H1 (cell line): ENCODE measurements at regions not wholly inside any gene's neighbourhood (a gene's known extent, or its start where the extent isn't known, plus 50 kb on each side); places are given as distances from the start of the nearest gene placed in this dataset.

Experiments used
- CTCF ChIA-PET: fragments of 300-600 bp; sonication (Branson Sonifier 250); formaldehyde crosslinking; loops from one replicate; lab custom pipeline; 2021; ENCODE audit not compliant: partially characterized antibody; lab: Charles Lee
- POLR2A ChIA-PET: fragments of 300-600 bp; sonication (Branson Sonifier 250); formaldehyde crosslinking; loops from one replicate; lab custom pipeline; 2021; ENCODE audit warnings: inconsistent platforms; ENCODE audit not compliant: partially characterized antibody; lab: Charles Lee
- DNase-seq, 2 experiments: peaks; one replicate each; pipeline versions ENCODE4 v3.0.0 to v3.0.0-alpha.2; 2010 to 2022; ENCODE audit warnings: low spot score in 2 of 2, low read depth in 1 of 2, mixed read lengths in 1 of 2
- FAIRE-seq: peaks from 2 replicates; lab custom pipeline; 2011; peaks lifted over from hg19 to GRCh38; lab: Jason Lieb, UNC
- H2AFZ ChIP-seq: 2 replicates; pipeline ENCODE4 v1.8.1; 2012; ENCODE audit warnings: low read length, inconsistent platforms
- H2AK5ac ChIP-seq: 2 replicates; pipeline ENCODE4 v1.6.1; 2013; ENCODE audit warnings: low read depth, low read length
- H2BK120ac ChIP-seq: replicated peaks from 2 replicates; pipeline ENCODE3; 2013; ENCODE audit warnings: low read depth, low read length, inconsistent platforms
- H2BK12ac ChIP-seq: 2 replicates; pipeline ENCODE4 v1.6.1; 2013; ENCODE audit warnings: low read depth, low read length
- H2BK15ac ChIP-seq: 2 replicates; pipeline ENCODE4 v1.6.1; 2013; ENCODE audit warnings: low read length
- H2BK20ac ChIP-seq: 2 replicates; pipeline ENCODE4 v1.6.1; 2013; ENCODE audit warnings: low read length
- H2BK5ac ChIP-seq: 2 replicates; pipeline ENCODE4 v1.6.1; 2013; ENCODE audit warnings: low read depth, low read length
- H3K14ac ChIP-seq: 2 replicates; pipeline ENCODE4 v1.6.1; 2013; ENCODE audit warnings: inconsistent platforms; ENCODE audit not compliant: insufficient read length
- H3K18ac ChIP-seq: 2 replicates; pipeline ENCODE4 v1.6.1; 2013; ENCODE audit warnings: low read length; ENCODE audit errors: extremely low read depth
- H3K23ac ChIP-seq: 2 replicates; pipeline ENCODE4 v1.6.1; 2013; ENCODE audit warnings: inconsistent platforms; ENCODE audit not compliant: insufficient read length
- H3K23me2 ChIP-seq: 2 replicates; pipeline ENCODE4 v1.6.1; 2013; ENCODE audit warnings: low read depth, low read length
- H3K27ac ChIP-seq: 2 replicates; pipeline ENCODE4 v1.6.1; 2011; ENCODE audit warnings: low read depth, low read length, inconsistent platforms
- H3K27me3 ChIP-seq, 4 experiments: replicated peaks in 1 of 4; 1 replicate in 1 of 4; 2 replicates in 3 of 4; pipeline versions ENCODE4 v1.6.1 to v1.8.1; 2011 to 2013; ENCODE audit warnings: low read length in 3 of 4, mild to moderate bottlenecking in 3 of 4, inconsistent platforms in 2 of 4, mixed read lengths in 2 of 4, moderate library complexity in 1 of 4; ENCODE audit not compliant: control insufficient read depth in 3 of 4, insufficient read depth in 3 of 4; ENCODE audit errors: extremely low read depth in 1 of 4
- H3K36me3 ChIP-seq, 4 experiments: 2 replicates each; pipeline versions ENCODE4 v1.6.1 to v1.8.1; 2011 to 2013; ENCODE audit warnings: mild to moderate bottlenecking in 4 of 4, low read length in 3 of 4, moderate library complexity in 2 of 4, control low read depth in 1 of 4, inconsistent platforms in 1 of 4; ENCODE audit not compliant: insufficient read depth in 4 of 4, control insufficient read depth in 2 of 4
- H3K4ac ChIP-seq: replicated peaks from 2 replicates; pipeline ENCODE3; 2013; ENCODE audit warnings: low read length, low read depth, mixed read lengths, inconsistent platforms; ENCODE audit not compliant: insufficient read length
- H3K4me1 ChIP-seq, 4 experiments: replicated peaks in 1 of 4; 1 replicate in 1 of 4; 2 replicates in 3 of 4; pipeline versions ENCODE4 v1.6.1 to v1.8.1; 2011 to 2013; ENCODE audit warnings: low read length in 3 of 4, inconsistent platforms in 2 of 4, mixed read lengths in 1 of 4; ENCODE audit not compliant: insufficient read depth in 4 of 4, control insufficient read depth in 3 of 4
- H3K4me2 ChIP-seq, 2 experiments: 2 replicates each; pipeline versions ENCODE4 v1.6.1 to v1.8.1; 2011 to 2013; ENCODE audit warnings: low read depth in 2 of 2, low read length in 2 of 2, control low read depth in 1 of 2, inconsistent platforms in 1 of 2, mild to moderate bottlenecking in 1 of 2; ENCODE audit not compliant: insufficient read depth in 1 of 2
- H3K4me3 ChIP-seq, 4 experiments: fragments of 200-600, 300-600 bp in 1 of 4; sonication (generic), shearing (Covaris generic), sonication (Bioruptor Twin) in 1 of 4; 2 replicates each; pipeline versions ENCODE4 v1.5.1 to v1.8.1; 2011 to 2016; ENCODE audit warnings: low read length in 4 of 4, low read depth in 3 of 4, control low read depth in 2 of 4, inconsistent platforms in 2 of 4, mild to moderate bottlenecking in 2 of 4, mixed read lengths in 1 of 4, moderate library complexity in 1 of 4; ENCODE audit not compliant: insufficient read depth in 2 of 4; ENCODE audit errors: extremely low read depth in 1 of 4
- H3K56ac ChIP-seq: replicated peaks from 2 replicates; pipeline ENCODE3; 2013; ENCODE audit warnings: low read depth, mild to moderate bottlenecking, mixed read lengths, low read length, inconsistent platforms; ENCODE audit not compliant: insufficient read length
- H3K79me1 ChIP-seq: 2 replicates; pipeline ENCODE4 v1.6.1; 2013; ENCODE audit warnings: low read depth, low read length, control low read depth
- H3K79me2 ChIP-seq, 2 experiments: 2 replicates each; pipeline versions ENCODE4 v1.6.1 to v1.8.1; 2012 to 2013; ENCODE audit warnings: low read length in 2 of 2, mild to moderate bottlenecking in 2 of 2, inconsistent platforms in 1 of 2; ENCODE audit not compliant: insufficient read depth in 2 of 2, control insufficient read depth in 1 of 2
- H3K9ac ChIP-seq, 4 experiments: replicated peaks in 1 of 4; 1 replicate in 1 of 4; 2 replicates in 3 of 4; pipeline versions ENCODE4 v1.6.1 to v1.8.1; 2011 to 2013; ENCODE audit warnings: low read depth in 3 of 4, low read length in 3 of 4, control low read depth in 2 of 4, mild to moderate bottlenecking in 2 of 4, moderate library complexity in 2 of 4, inconsistent platforms in 1 of 4; ENCODE audit errors: extremely low read depth in 1 of 4
- H3K9me3 ChIP-seq, 2 experiments: 2 replicates each; pipeline versions ENCODE4 v1.6.1 to v1.8.1; 2012 to 2013; ENCODE audit warnings: mild to moderate bottlenecking in 2 of 2, moderate library complexity in 2 of 2, control low read depth in 1 of 2, inconsistent platforms in 1 of 2, low read depth in 1 of 2, low read length in 1 of 2, mixed read lengths in 1 of 2; ENCODE audit not compliant: insufficient read depth in 2 of 2
- H4K20me1 ChIP-seq, 2 experiments: replicated peaks in 1 of 2; 2 replicates each; pipeline versions ENCODE3 to v1.8.1; 2011 to 2013; ENCODE audit warnings: inconsistent platforms in 2 of 2, low read length in 2 of 2, mild to moderate bottlenecking in 1 of 2; ENCODE audit not compliant: insufficient read depth in 2 of 2, control insufficient read depth in 1 of 2
- H4K5ac ChIP-seq: 2 replicates; pipeline ENCODE4 v1.6.1; 2013; ENCODE audit warnings: low read length, low read depth, mixed read lengths, inconsistent platforms; ENCODE audit not compliant: insufficient read length
- H4K8ac ChIP-seq: 2 replicates; pipeline ENCODE4 v1.8.0; 2013; ENCODE audit warnings: mild to moderate bottlenecking, moderate library complexity, low read length, inconsistent platforms; ENCODE audit not compliant: insufficient read depth; ENCODE audit errors: extremely low read depth
- H4K91ac ChIP-seq: replicated peaks from 2 replicates; pipeline ENCODE3; 2013; ENCODE audit warnings: low read length, mixed read lengths, inconsistent platforms; ENCODE audit not compliant: insufficient read length
- ASH2L ChIP-seq: fragments of 200-600, 300-600 bp; sonication (generic); IDR thresholded peaks from one replicate; pipeline ENCODE4 v1.7.1; 2017; ENCODE audit warnings: low read length
- KDM5A ChIP-seq: fragments of 200-600 bp; IDR thresholded peaks from 2 replicates; pipeline ENCODE4 v1.7.1; 2012; ENCODE audit warnings: mild to moderate bottlenecking, low read length, inconsistent platforms, mixed read lengths
- NRF1 ChIP-seq: IDR thresholded peaks from 2 replicates; pipeline ENCODE4 v1.6.1; 2011; ENCODE audit warnings: mild to moderate bottlenecking, low read depth, low read length, improper control_type of control experiment
- RAD21 ChIP-seq, 2 experiments: IDR thresholded peaks in 1 of 2; conservative IDR thresholded peaks in 1 of 2; 2 replicates each; pipeline ENCODE4 v1.6.1; 2011; ENCODE audit warnings: low read depth in 2 of 2, low read length in 2 of 2, improper control_type of control experiment in 1 of 2, inconsistent platforms in 1 of 2, mild to moderate bottlenecking in 1 of 2, moderate library complexity in 1 of 2
- RFX5 ChIP-seq: IDR thresholded peaks from 2 replicates; pipeline ENCODE4 v1.6.1; 2011; ENCODE audit warnings: low read depth, low read length, improper control_type of control experiment, borderline replicate concordance
- RNF2 ChIP-seq: fragments of 200-900, 300-1000 bp; sonication (generic); IDR thresholded peaks from 2 replicates; pipeline ENCODE4 v1.7.1; 2016; ENCODE audit warnings: borderline replicate concordance, low read depth, mild to moderate bottlenecking, antibody characterized with exemption, low read length; ENCODE audit not compliant: poor library complexity, severe bottlenecking; ENCODE audit errors: missing control alignments
- SAP30 ChIP-seq: fragments of 300-600 bp; sonication (generic); IDR thresholded peaks from 2 replicates; pipeline ENCODE4 v1.7.1; 2012; ENCODE audit warnings: low read length, moderate library complexity, mild to moderate bottlenecking, inconsistent platforms; ENCODE audit not compliant: insufficient read depth, insufficient replicate concordance
- SIRT6 ChIP-seq: IDR thresholded peaks from one replicate; pipeline ENCODE4 v1.7.1; 2012; ENCODE audit warnings: low read length, inconsistent platforms
- YY1 ChIP-seq: IDR thresholded peaks from 2 replicates; pipeline ENCODE4 v1.6.1; 2011; ENCODE audit warnings: low read depth, mild to moderate bottlenecking, low read length
- WGBS, 2 experiments: shearing (Covaris generic) in 1 of 2; methylation state at CpG; one replicate each; pipeline versions ENCODE4 v1.1.6 to v1.1.7; 2013 to 2015; ENCODE audit warnings: low lambda C conversion rate in 2 of 2, mixed read lengths in 2 of 2, inconsistent platforms in 1 of 2, low coverage in 1 of 2, missing lambda C conversion rate in 1 of 2; ENCODE audit not compliant: insufficient replicate concordance in 2 of 2, insufficient coverage in 1 of 2, insufficient read length in 1 of 2; ENCODE audit errors: extremely low coverage in 1 of 2, missing lambda C conversion rate in 1 of 2; 5-methylcytosine and 5-hydroxymethylcytosine counted together

DNA sequence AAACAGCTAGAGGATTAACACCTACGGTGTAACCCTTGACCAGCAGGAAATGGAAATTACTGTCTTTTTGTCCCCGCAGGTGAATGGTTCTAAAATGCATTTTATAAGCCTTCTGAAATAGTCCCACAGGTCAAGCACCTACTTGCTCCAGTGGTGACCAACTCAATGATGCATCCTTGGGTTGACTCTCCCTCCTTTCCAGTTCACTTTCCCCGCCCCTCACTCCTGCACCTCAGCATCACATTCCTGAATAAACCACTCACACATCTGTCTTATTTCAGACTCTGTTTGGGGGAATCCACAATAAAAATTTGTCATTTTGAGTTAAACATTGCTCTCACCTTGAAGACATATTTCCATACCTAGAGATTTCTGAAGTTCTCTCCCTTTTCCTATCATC is 446.0 kb upstream of the TNP1 start:
- H3K4me3 ChIP-seq: no peak overlapping the region
- H4K91ac ChIP-seq: no peak overlapping the region
- no peaks in the 10 kb centered on the region for H3K27me3 ChIP-seq
- H3K23ac ChIP-seq: no peak overlapping the region
- no peaks in the 10 kb centered on the region for H3K4me1 ChIP-seq
- H3K79me1 ChIP-seq: no peaks in the 10 kb centered on the region
- no peak overlapping the region for H2AK5ac ChIP-seq
- ChIA-PET POLR2A (no interaction called here), CTCF (no interaction called here)
- no peak overlapping the region for H3K14ac ChIP-seq
- no peaks in the 10 kb centered on the region for H3K79me2 ChIP-seq
- H2BK5ac ChIP-seq: no peak overlapping the region
- no peak for FAIRE-seq
- H3K18ac ChIP-seq: no peak overlapping the region
- no peaks in the 10 kb centered on the region for H3K23me2 ChIP-seq
- no peaks in the 10 kb centered on the region for H3K36me3 ChIP-seq
- no peaks in the 10 kb centered on the region for H4K20me1 ChIP-seq
- no peak for DNase-seq
- no peak overlapping the region for H4K8ac ChIP-seq
- H3K9ac ChIP-seq: no peak overlapping the region
- no peak overlapping the region for H3K56ac ChIP-seq
- no peak overlapping the region for H4K5ac ChIP-seq
- no peak overlapping the region for H2BK15ac ChIP-seq
- no peak overlapping the region for H2BK20ac ChIP-seq
- H2AFZ ChIP-seq: no peak overlapping the region
- no peak overlapping the region for H3K4ac ChIP-seq
- H3K27ac ChIP-seq: no peak overlapping the region
- H2BK120ac ChIP-seq: no peak overlapping the region
- WGBS, 2 experiments: 91% methylated on average over 3 of the region's 3 CpGs; no CpG with 5 or more reads in 1 of the 2 experiments
- no peak overlapping the region for H2BK12ac ChIP-seq
- no peaks in the 10 kb centered on the region for H3K9me3 ChIP-seq
- H3K4me2 ChIP-seq: no peak overlapping the region
- TF ChIP-seq SAP30 (no peak), NRF1 (no peak), KDM5A (no peak), RFX5 (no peak), YY1 (no peak), SIRT6 (no peak), RAD21 (IDR thresholded peaks at IDR 0.05 in 1 of 2, conservative IDR thresholded peaks at IDR 0.05 in 1 of 2; ENCODE audit: low read depth in 2 of 2, low read length in 2 of 2) (no peak), RNF2 (no peak), ASH2L (no peak)
